ENCODE measurements at regions not wholly inside any gene's neighbourhood (a gene's known extent, or its start where the extent isn't known, plus 50 kb on each side); places are given as distances from the start of the nearest gene placed in this dataset.

- Histone ChIP-seq H3K79me1 (replicated peaks; ENCODE audit: low read length, poor library complexity, severe bottlenecking) (no peaks in the 10 kb centered on the region), H4K8ac (ENCODE audit: low read length) (no peak overlapping the region), H2AK5ac (ENCODE audit: low read length, severe bottlenecking) (no peak overlapping the region), H2BK120ac (ENCODE audit: low read depth, low read length) (no peak overlapping the region), H3K18ac (ENCODE audit: low read depth in 1 of 2, low read length in 2 of 2) (no peak overlapping the region), H2BK5ac (ENCODE audit: low read depth, low read length, poor library complexity, severe bottlenecking) (no peak overlapping the region), H3K4me3 (ENCODE audit: insufficient read depth in 1 of 2, low read depth in 1 of 2, low read length in 2 of 2) (no peak overlapping the region), H3K27ac (ENCODE audit: low read length, poor library complexity, severe bottlenecking) (no peak overlapping the region), H3K4me1 (ENCODE audit: control insufficient read depth, insufficient read depth, low read depth, low read length) (no peaks in the 10 kb centered on the region), H4K91ac (ENCODE audit: low read length) (no peak overlapping the region), H2BK15ac (ENCODE audit: low read depth, poor library complexity, severe bottlenecking) (no peak overlapping the region), H2AFZ (ENCODE audit: low read depth, low read length) (no peak overlapping the region), H3K9ac (ENCODE audit: low read length) (no peak overlapping the region), H3K4ac (ENCODE audit: low read depth in 1 of 2, low read length in 2 of 2) (no peak overlapping the region), H3K27me3 (ENCODE audit: control insufficient read depth in 1 of 2, insufficient read depth in 1 of 2, low read length in 2 of 2) (peaks cover 0 to 7% of the 10 kb centered on the region in 2 experiments), H2BK12ac (ENCODE audit: low read length in 2 of 2) (no peak overlapping the region), H3K4me2 (ENCODE audit: low read length, poor library complexity, severe bottlenecking) (no peak overlapping the region), H3K9me3 (ENCODE audit: control insufficient read depth, low read length) (no peaks in the 10 kb centered on the region), H3K23ac (ENCODE audit: low read length in 2 of 2) (no peak overlapping the region), H3K14ac (ENCODE audit: low read length in 2 of 2) (no peak overlapping the region), H3K36me3 (ENCODE audit: control insufficient read depth in 1 of 2, insufficient read depth in 2 of 2, low read depth in 1 of 2, low read length in 2 of 2) (no peaks in the 10 kb centered on the region)
- DNase-seq = no peak
- WGBS = 72% methylated on average over 9 of the region's 9 CpGs
Measured at GRCh38 chr6:159525445-159526025, 167.5 kb downstream of the SOD2 start.

- Histone ChIP-seq H3K9me3 (ENCODE audit: control insufficient read depth, low read length) (no peaks in the 10 kb centered on the region), H3K23ac (ENCODE audit: low read length in 2 of 2) (no peak overlapping the region), H2BK120ac (ENCODE audit: low read depth, low read length) (no peak overlapping the region), H2BK5ac (ENCODE audit: low read depth, low read length, poor library complexity, severe bottlenecking) (no peak overlapping the region), H2AFZ (ENCODE audit: low read depth, low read length) (no peak overlapping the region), H2BK15ac (ENCODE audit: low read depth, poor library complexity, severe bottlenecking) (no peak overlapping the region), H3K36me3 (ENCODE audit: control insufficient read depth in 1 of 2, insufficient read depth in 2 of 2, low read depth in 1 of 2, low read length in 2 of 2) (no peaks in the 10 kb centered on the region), H3K27me3 (ENCODE audit: control insufficient read depth in 1 of 2, insufficient read depth in 1 of 2, low read length in 2 of 2) (peaks cover 0 to 7% of the 10 kb centered on the region in 2 experiments), H3K18ac (ENCODE audit: low read depth in 1 of 2, low read length in 2 of 2) (no peak overlapping the region), H3K27ac (ENCODE audit: low read length, poor library complexity, severe bottlenecking) (no peak overlapping the region), H3K4me1 (ENCODE audit: control insufficient read depth, insufficient read depth, low read depth, low read length) (no peaks in the 10 kb centered on the region), H3K14ac (ENCODE audit: low read length in 2 of 2) (no peak overlapping the region), H2AK5ac (ENCODE audit: low read length, severe bottlenecking) (no peak overlapping the region), H4K8ac (ENCODE audit: low read length) (no peak overlapping the region), H2BK12ac (ENCODE audit: low read length in 2 of 2) (no peak overlapping the region), H4K91ac (ENCODE audit: low read length) (no peak overlapping the region), H3K9ac (ENCODE audit: low read length) (no peak overlapping the region), H3K4me3 (ENCODE audit: insufficient read depth in 1 of 2, low read depth in 1 of 2, low read length in 2 of 2) (no peak overlapping the region), H3K4ac (ENCODE audit: low read depth in 1 of 2, low read length in 2 of 2) (no peak overlapping the region), H3K79me1 (replicated peaks; ENCODE audit: low read length, poor library complexity, severe bottlenecking) (no peaks in the 10 kb centered on the region), H3K4me2 (ENCODE audit: low read length, poor library complexity, severe bottlenecking) (no peak overlapping the region)
- WGBS = no CpG with 5 or more reads among the region's 4 CpGs
- DNase-seq = no peak
Measured at GRCh38 chr6:159522877-159523547, 170.0 kb downstream of the SOD2 start.

GRCh38 chr6:159521962-159522361, 171.1 kb downstream of the SOD2 start:
- H2BK5ac ChIP-seq (ENCODE audit: low read depth, low read length, poor library complexity, severe bottlenecking) = no peak overlapping the region

GRCh38 chr6:159520002-159520401, 173.0 kb downstream of the SOD2 start:
- no peak overlapping the region for H3K18ac ChIP-seq (ENCODE audit: low read depth in 1 of 2, low read length in 2 of 2)

More at GRCh38 chr6:159521962-159522361, 171.1 kb downstream of the SOD2 start:
- H3K9me3 ChIP-seq (ENCODE audit: control insufficient read depth, low read length) = no peaks in the 10 kb centered on the region
- no peak overlapping the region for H2BK120ac ChIP-seq (ENCODE audit: low read depth, low read length)
- no peak overlapping the region for H3K9ac ChIP-seq (ENCODE audit: low read length)
- no peaks in the 10 kb centered on the region for H3K79me1 ChIP-seq (replicated peaks; ENCODE audit: low read length, poor library complexity, severe bottlenecking)
- H3K23ac ChIP-seq (ENCODE audit: low read length in 2 of 2) = no peak overlapping the region
- DNase-seq = no peak
- no peak overlapping the region for H3K4me3 ChIP-seq (ENCODE audit: insufficient read depth in 1 of 2, low read depth in 1 of 2, low read length in 2 of 2)
- no peak overlapping the region for H3K4ac ChIP-seq (ENCODE audit: low read depth in 1 of 2, low read length in 2 of 2)
- H2BK15ac ChIP-seq (ENCODE audit: low read depth, poor library complexity, severe bottlenecking) = no peak overlapping the region
- H4K8ac ChIP-seq (ENCODE audit: low read length) = no peak overlapping the region
- H3K27me3 ChIP-seq (ENCODE audit: control insufficient read depth in 1 of 2, insufficient read depth in 1 of 2, low read length in 2 of 2) = peaks cover 0 to 7% of the 10 kb centered on the region in 2 experiments
- H4K91ac ChIP-seq (ENCODE audit: low read length) = no peak overlapping the region
- H2AFZ ChIP-seq (ENCODE audit: low read depth, low read length) = no peak overlapping the region
- H3K14ac ChIP-seq (ENCODE audit: low read length in 2 of 2) = no peak overlapping the region
- H2AK5ac ChIP-seq (ENCODE audit: low read length, severe bottlenecking) = no peak overlapping the region
- no peak overlapping the region for H3K4me2 ChIP-seq (ENCODE audit: low read length, poor library complexity, severe bottlenecking)
- H3K18ac ChIP-seq (ENCODE audit: low read depth in 1 of 2, low read length in 2 of 2) = no peak overlapping the region
- no peaks in the 10 kb centered on the region for H3K36me3 ChIP-seq (ENCODE audit: control insufficient read depth in 1 of 2, insufficient read depth in 2 of 2, low read depth in 1 of 2, low read length in 2 of 2)
- no peak overlapping the region for H2BK12ac ChIP-seq (ENCODE audit: low read length in 2 of 2)
- H3K4me1 ChIP-seq (ENCODE audit: control insufficient read depth, insufficient read depth, low read depth, low read length) = no peaks in the 10 kb centered on the region
- no peak overlapping the region for H3K27ac ChIP-seq (ENCODE audit: low read length, poor library complexity, severe bottlenecking)

More at GRCh38 chr6:159520002-159520401, 173.0 kb downstream of the SOD2 start:
- no peak overlapping the region for H4K8ac ChIP-seq (ENCODE audit: low read length)
- H3K4me3 ChIP-seq (ENCODE audit: insufficient read depth in 1 of 2, low read depth in 1 of 2, low read length in 2 of 2) = no peak overlapping the region
- H2BK5ac ChIP-seq (ENCODE audit: low read depth, low read length, poor library complexity, severe bottlenecking) = no peak overlapping the region
- no peak overlapping the region for H3K9ac ChIP-seq (ENCODE audit: low read length)
- H3K79me1 ChIP-seq (replicated peaks; ENCODE audit: low read length, poor library complexity, severe bottlenecking) = no peaks in the 10 kb centered on the region
- H3K27me3 ChIP-seq (ENCODE audit: control insufficient read depth in 1 of 2, insufficient read depth in 1 of 2, low read length in 2 of 2) = peaks cover 0 to 6% of the 10 kb centered on the region in 2 experiments
- peaks cover 3% of the 10 kb centered on the region for H3K9me3 ChIP-seq (ENCODE audit: control insufficient read depth, low read length)
- no peak overlapping the region for H3K23ac ChIP-seq (ENCODE audit: low read length in 2 of 2)
- H2BK12ac ChIP-seq (ENCODE audit: low read length in 2 of 2) = no peak overlapping the region
- H3K14ac ChIP-seq (ENCODE audit: low read length in 2 of 2) = no peak overlapping the region
- no peak overlapping the region for H3K27ac ChIP-seq (ENCODE audit: low read length, poor library complexity, severe bottlenecking)
- no peaks in the 10 kb centered on the region for H3K4me1 ChIP-seq (ENCODE audit: control insufficient read depth, insufficient read depth, low read depth, low read length)
- DNase-seq = no peak
- no peak overlapping the region for H2AFZ ChIP-seq (ENCODE audit: low read depth, low read length)
- no peak overlapping the region for H2BK15ac ChIP-seq (ENCODE audit: low read depth, poor library complexity, severe bottlenecking)
- H2BK120ac ChIP-seq (ENCODE audit: low read depth, low read length) = no peak overlapping the region
- no peak overlapping the region for H3K4ac ChIP-seq (ENCODE audit: low read depth in 1 of 2, low read length in 2 of 2)
- no peaks in the 10 kb centered on the region for H3K36me3 ChIP-seq (ENCODE audit: control insufficient read depth in 1 of 2, insufficient read depth in 2 of 2, low read depth in 1 of 2, low read length in 2 of 2)
- H2AK5ac ChIP-seq (ENCODE audit: low read length, severe bottlenecking) = no peak overlapping the region
- no peak overlapping the region for H3K4me2 ChIP-seq (ENCODE audit: low read length, poor library complexity, severe bottlenecking)
- H4K91ac ChIP-seq (ENCODE audit: low read length) = no peak overlapping the region
